ENCODE measurements at regions not wholly inside any gene's neighbourhood (a gene's known extent, or its start where the extent isn't known, plus 50 kb on each side); places are given as distances from the start of the nearest gene placed in this dataset.

DNA sequence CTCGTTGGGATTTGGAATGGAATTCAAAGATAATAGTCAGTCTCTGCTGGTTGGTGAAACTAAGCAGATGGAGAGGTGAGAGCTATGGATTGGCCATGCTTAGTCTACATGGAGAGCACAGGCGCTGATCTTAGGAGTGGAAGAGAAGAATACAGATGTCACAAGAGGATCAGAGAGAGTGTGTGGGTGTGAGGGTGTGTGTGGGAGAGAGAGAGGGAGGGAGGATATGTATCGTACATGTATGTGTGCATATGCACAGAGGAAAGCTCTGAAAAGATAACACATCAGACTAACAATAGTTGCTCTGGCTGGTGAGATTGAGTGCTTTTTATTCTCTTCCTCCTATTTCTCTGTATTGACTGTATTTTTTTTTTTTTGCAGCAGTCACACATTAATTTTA is 686.2 kb upstream of the TBX3 start:
- TF ChIP-seq, protein P1, sequence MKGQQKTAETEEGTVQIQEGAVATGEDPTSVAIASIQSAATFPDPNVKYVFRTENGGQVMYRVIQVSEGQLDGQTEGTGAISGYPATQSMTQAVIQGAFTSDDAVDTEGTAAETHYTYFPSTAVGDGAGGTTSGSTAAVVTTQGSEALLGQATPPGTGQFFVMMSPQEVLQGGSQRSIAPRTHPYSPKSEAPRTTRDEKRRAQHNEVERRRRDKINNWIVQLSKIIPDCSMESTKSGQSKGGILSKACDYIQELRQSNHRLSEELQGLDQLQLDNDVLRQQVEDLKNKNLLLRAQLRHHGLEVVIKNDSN (IDR thresholded peaks at IDR 0.05) = no peak
- TF ChIP-seq EGR1 (IDR thresholded peaks at IDR 0.05) = no peak
- no peak for TF ChIP-seq CREB1 (IDR thresholded peaks at IDR 0.05; ENCODE audit: low read depth)
- TF ChIP-seq ZBTB7A (IDR thresholded peaks at IDR 0.05; ENCODE audit: low read depth) = no peak
- TF ChIP-seq TAF1 (IDR thresholded peaks at IDR 0.05; ENCODE audit: low read depth) = no peak
- no peak for TF ChIP-seq RAD21 (IDR thresholded peaks at IDR 0.05; ENCODE audit: low read depth)
- no peak for TF ChIP-seq EP300 (IDR thresholded peaks at IDR 0.05; ENCODE audit: borderline replicate concordance)
- TF ChIP-seq, protein P2, sequence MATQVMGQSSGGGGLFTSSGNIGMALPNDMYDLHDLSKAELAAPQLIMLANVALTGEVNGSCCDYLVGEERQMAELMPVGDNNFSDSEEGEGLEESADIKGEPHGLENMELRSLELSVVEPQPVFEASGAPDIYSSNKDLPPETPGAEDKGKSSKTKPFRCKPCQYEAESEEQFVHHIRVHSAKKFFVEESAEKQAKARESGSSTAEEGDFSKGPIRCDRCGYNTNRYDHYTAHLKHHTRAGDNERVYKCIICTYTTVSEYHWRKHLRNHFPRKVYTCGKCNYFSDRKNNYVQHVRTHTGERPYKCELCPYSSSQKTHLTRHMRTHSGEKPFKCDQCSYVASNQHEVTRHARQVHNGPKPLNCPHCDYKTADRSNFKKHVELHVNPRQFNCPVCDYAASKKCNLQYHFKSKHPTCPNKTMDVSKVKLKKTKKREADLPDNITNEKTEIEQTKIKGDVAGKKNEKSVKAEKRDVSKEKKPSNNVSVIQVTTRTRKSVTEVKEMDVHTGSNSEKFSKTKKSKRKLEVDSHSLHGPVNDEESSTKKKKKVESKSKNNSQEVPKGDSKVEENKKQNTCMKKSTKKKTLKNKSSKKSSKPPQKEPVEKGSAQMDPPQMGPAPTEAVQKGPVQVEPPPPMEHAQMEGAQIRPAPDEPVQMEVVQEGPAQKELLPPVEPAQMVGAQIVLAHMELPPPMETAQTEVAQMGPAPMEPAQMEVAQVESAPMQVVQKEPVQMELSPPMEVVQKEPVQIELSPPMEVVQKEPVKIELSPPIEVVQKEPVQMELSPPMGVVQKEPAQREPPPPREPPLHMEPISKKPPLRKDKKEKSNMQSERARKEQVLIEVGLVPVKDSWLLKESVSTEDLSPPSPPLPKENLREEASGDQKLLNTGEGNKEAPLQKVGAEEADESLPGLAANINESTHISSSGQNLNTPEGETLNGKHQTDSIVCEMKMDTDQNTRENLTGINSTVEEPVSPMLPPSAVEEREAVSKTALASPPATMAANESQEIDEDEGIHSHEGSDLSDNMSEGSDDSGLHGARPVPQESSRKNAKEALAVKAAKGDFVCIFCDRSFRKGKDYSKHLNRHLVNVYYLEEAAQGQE (IDR thresholded peaks at IDR 0.05; ENCODE audit: low read depth) = no peak

DNA sequence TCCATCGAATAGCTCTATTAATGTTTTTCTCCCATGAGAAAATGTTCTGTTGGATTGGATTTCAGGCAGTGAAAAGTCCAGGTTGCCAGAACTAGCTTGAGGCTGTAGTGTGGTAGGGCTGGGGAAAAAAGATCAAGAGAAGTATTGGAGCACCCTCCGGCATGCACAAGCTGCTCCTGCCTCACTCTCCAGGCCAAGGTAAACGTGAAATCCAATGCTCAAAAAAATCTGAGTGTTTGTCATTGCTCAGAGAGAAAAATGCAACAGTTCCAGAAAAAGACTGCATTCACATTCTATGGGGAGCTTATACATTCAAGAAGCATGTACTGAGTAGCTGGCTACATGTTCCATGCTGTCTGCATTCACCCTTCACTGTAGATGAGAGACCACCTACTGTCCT is 680.9 kb upstream of the TBX3 start:
- TF ChIP-seq, protein P1 (IDR thresholded peaks at IDR 0.05) = no peak
- TF ChIP-seq CEBPB (IDR thresholded peaks at IDR 0.05) (no peak), TCF12 (IDR thresholded peaks at IDR 0.05; ENCODE audit: low read depth) (no peak), TAF1 (IDR thresholded peaks at IDR 0.05; ENCODE audit: low read depth) (no peak), EP300 (IDR thresholded peaks at IDR 0.05; ENCODE audit: borderline replicate concordance) (no peak), YY1 (IDR thresholded peaks at IDR 0.05; ENCODE audit: low read depth) (no peak)

DNA sequence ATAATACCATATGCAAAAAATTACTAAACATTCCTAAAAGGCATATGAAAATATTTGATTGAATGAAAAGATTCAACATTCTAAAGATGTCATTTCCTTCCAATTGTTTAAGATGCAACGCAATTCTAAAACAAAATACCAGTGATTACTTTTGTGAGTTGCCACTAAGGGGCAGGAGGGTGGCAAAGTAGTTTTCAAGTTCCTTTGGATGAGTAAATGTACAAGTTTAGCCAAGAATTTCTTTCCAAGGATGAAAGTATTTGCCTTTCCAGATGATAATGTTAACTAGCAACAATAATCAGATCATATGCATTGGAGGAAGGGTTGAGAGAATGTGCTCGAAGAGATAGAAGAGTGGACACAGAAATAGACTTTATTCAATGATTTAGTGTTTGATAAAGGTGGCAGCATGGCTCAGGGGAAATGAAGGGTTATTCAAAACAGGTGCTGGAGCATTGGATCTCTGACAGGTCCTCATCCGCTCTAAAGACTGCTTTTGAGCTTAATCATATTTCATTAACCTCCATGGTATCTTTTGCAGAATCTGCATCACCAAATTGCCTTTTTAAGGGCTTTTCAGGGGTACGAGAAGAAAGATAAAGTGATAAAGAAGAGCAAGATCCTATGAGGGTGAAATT is 678.5 kb upstream of the TBX3 start:
- TF ChIP-seq CEBPB (IDR thresholded peaks at IDR 0.05) (no peak), RAD21 (IDR thresholded peaks at IDR 0.05; ENCODE audit: low read depth) (no peak), YY1 (IDR thresholded peaks at IDR 0.05; ENCODE audit: low read depth) (no peak), TAF1 (IDR thresholded peaks at IDR 0.05; ENCODE audit: low read depth) (no peak), NFIC (IDR thresholded peaks at IDR 0.05) (no peak), TCF12 (IDR thresholded peaks at IDR 0.05; ENCODE audit: low read depth) (no peak), ZBTB7A (IDR thresholded peaks at IDR 0.05; ENCODE audit: low read depth) (no peak), FOXM1 (IDR thresholded peaks at IDR 0.05; ENCODE audit: borderline replicate concordance, low read depth) (no peak), EP300 (IDR thresholded peaks at IDR 0.05; ENCODE audit: borderline replicate concordance) (no peak), CREB1 (IDR thresholded peaks at IDR 0.05; ENCODE audit: low read depth) (no peak), TEAD4 (IDR thresholded peaks at IDR 0.05) (no peak), EGR1 (IDR thresholded peaks at IDR 0.05) (no peak)
- TF ChIP-seq, protein P1 (IDR thresholded peaks at IDR 0.05) = no peak
- TF ChIP-seq, protein P2 (IDR thresholded peaks at IDR 0.05; ENCODE audit: low read depth) = no peak
- TF ChIP-seq, protein P3, sequence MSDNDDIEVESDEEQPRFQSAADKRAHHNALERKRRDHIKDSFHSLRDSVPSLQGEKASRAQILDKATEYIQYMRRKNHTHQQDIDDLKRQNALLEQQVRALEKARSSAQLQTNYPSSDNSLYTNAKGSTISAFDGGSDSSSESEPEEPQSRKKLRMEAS (IDR thresholded peaks at IDR 0.05) = no peak

DNA sequence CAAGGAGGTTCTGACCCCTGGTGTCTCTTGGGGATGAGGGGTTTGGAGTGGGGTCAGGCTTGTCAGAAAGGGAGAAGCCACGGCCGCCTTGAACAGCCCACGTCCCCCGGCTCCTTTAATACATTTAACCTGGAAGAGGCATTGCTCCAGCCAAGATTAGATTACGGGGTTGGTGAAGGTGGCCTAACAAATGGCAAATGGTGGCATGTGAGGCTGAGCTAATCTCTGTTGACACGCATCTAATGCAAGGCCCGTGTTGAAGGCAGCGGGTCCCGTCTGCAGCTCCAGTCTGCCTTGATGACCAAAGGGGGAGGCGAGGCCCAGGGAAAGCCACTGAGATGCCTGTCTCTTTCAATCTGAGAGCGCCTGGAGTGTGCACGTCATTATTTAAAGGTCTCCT is 673.7 kb upstream of the TBX3 start:
- no peak for TF ChIP-seq ZBTB7A (IDR thresholded peaks at IDR 0.05; ENCODE audit: low read depth)
- TF ChIP-seq, protein P1 (IDR thresholded peaks at IDR 0.05) = no peak

DNA sequence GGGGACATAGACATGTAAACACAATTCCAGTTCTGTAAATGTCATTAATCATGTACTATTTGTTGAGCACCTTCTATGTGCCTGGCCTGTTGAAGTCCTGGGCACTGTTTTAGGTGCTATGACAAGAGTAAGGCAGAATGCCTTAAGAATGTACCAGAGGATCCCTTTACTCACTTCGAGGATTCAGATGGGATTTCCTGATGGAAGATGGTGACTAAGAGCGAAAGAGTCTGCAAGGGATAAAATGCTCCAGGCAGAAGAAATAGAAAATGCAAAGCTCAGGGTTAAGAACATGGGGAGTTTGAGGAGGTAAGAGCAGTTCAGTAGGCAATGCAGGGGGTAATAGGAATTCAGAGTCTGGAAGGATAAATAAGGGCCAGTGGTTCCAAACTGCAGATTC is 671.3 kb upstream of the TBX3 start:
- TF ChIP-seq RAD21 (IDR thresholded peaks at IDR 0.05; ENCODE audit: low read depth) (no peak), TAF1 (IDR thresholded peaks at IDR 0.05; ENCODE audit: low read depth) (no peak), ZBTB7A (IDR thresholded peaks at IDR 0.05; ENCODE audit: low read depth) (no peak), CREB1 (IDR thresholded peaks at IDR 0.05; ENCODE audit: low read depth) (no peak), TEAD4 (IDR thresholded peaks at IDR 0.05) (no peak), YY1 (IDR thresholded peaks at IDR 0.05; ENCODE audit: low read depth) (no peak), TCF12 (IDR thresholded peaks at IDR 0.05; ENCODE audit: low read depth) (no peak), EP300 (IDR thresholded peaks at IDR 0.05; ENCODE audit: borderline replicate concordance) (no peak), FOXM1 (IDR thresholded peaks at IDR 0.05; ENCODE audit: borderline replicate concordance, low read depth) (no peak), NFIC (IDR thresholded peaks at IDR 0.05) (no peak), EGR1 (IDR thresholded peaks at IDR 0.05) (no peak), CEBPB (IDR thresholded peaks at IDR 0.05) (no peak)
- TF ChIP-seq, protein P2 (IDR thresholded peaks at IDR 0.05; ENCODE audit: low read depth) = no peak
- TF ChIP-seq, protein P3 (IDR thresholded peaks at IDR 0.05) = no peak
- TF ChIP-seq, protein P1 (IDR thresholded peaks at IDR 0.05) = no peak
